ENCODE measurements at regions not wholly inside any gene's neighbourhood (a gene's known extent, or its start where the extent isn't known, plus 50 kb on each side); places are given as distances from the start of the nearest gene placed in this dataset.
"Not testable (repeated sequence)": the region's sequence is repeated elsewhere in the genome, so short reads cannot be mapped to it uniquely, and the experiment has no call there.

- Mint-ChIP-seq H3K9me3 (no peaks in the 10 kb centered on the region), H3K27ac (no peak overlapping the region), H3K36me3 (no peaks in the 10 kb centered on the region)
- no peak for ATAC-seq
- no peak for DNase-seq (ENCODE audit: low spot score in 2 of 2)
Measured at GRCh38 chr3:28125342-28125741, 116.1 kb upstream of the CMC1 start.

DNA sequence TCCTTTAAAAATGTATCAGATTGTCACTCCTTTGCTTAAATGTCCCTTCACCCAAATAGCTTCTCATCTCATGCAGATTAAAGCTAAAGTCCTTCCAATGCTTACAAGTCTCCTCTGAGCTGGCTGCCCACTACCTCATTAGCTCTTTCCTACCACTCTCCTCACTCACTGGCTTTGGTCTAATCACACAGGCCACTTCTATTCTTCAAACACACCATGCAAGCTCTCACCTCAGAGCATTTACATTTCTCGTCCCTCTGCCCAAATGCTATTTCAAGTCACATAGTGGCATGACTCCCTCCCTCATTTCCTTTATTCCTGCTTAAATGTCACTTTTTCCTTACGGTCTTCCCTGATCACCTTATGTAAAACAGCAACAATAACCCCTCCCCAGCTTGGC, 110.6 kb upstream of the CMC1 start:
- ATAC-seq: no peak
- no peaks in the 10 kb centered on the region for H3K36me3 Mint-ChIP-seq
- no peak overlapping the region for H3K27ac Mint-ChIP-seq
- H3K9me3 Mint-ChIP-seq: no peaks in the 10 kb centered on the region
- no peak for DNase-seq (ENCODE audit: low spot score in 2 of 2)

DNA sequence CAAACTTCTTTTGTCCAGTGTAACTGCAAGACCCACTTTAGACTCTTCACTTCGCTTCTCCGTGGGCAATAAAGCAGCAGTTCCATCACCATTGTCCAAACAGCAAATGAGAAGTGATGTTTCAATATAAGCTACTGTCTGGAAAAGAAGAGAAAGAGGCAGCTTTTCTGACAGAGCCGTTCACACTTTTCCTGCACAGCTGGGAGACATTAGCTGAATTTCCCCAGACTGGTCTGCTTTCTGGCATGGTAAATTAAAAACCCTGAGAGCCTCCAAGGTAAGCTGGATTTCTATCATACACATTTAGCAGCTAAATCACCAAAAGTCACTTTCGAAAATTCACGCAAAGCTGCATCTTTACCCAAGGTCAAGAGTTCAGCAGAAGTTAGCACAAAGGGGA, 108.5 kb upstream of the CMC1 start:
- ATAC-seq (no peak), DNase-seq (ENCODE audit: low spot score in 2 of 2) (no peak)
- Mint-ChIP-seq H3K9me3 (no peaks in the 10 kb centered on the region), H3K27ac (no peak overlapping the region), H3K36me3 (no peaks in the 10 kb centered on the region)

DNA sequence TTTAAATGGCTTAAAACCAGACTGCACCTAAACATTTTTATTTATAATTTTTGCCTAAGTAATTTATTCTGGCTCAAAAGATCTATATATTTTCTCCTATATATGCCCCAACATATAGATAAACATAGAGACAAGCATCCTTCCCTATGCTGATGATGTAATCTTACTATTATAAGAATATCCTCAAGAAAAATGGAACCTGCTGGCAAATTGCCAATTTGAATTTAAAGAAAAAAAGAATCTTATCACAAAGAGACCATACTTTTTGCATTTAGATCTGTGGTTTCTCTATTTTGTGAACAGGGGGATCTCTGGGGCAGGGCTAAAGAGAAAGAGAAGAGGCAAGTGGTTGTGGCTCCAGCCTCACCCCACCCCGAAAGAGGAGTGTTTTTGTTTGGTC, 107.2 kb upstream of the CMC1 start:
- no peak overlapping the region for H3K27ac Mint-ChIP-seq
- no peaks in the 10 kb centered on the region for H3K9me3 Mint-ChIP-seq
- ATAC-seq: no peak
- no peak for DNase-seq (ENCODE audit: low spot score in 2 of 2)
- no peaks in the 10 kb centered on the region for H3K36me3 Mint-ChIP-seq

- Mint-ChIP-seq H3K36me3 (no peaks in the 10 kb centered on the region), H3K9me3 (no peaks in the 10 kb centered on the region), H3K27ac (no peak overlapping the region)
- DNase-seq (ENCODE audit: low spot score in 2 of 2) (no peak), ATAC-seq (no peak)
Measured at GRCh38 chr3:28134792-28135375, 106.5 kb upstream of the CMC1 start.

DNA sequence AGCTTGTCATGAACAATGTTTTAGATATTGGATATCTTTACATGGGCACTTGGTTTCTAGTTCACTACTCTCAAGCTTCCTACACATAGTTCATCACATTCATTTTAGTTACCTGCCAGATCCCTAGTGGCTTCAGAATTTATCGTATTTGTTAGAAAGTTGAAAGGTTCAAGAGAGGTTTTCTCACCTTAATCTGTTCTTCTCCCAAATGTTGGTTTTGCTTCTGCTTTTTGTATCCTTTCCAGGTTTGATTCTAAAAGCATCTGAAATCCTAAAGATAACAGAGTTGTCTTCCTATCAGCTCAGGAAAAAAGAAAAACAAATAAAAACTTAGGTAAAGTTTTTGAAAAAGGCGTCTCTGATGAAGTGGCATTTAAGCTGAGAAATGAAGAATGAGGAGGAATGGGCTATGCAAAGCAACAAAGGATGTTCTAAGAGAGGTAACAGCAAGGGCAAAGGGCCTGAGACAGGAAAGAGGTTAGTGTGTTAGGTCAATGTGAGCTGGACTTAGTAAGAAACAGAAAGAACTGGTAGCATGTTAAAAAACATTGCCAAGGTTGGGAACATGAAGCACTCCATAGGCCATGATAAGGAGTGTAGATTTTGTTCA, 104.7 kb upstream of the CMC1 start:
- no peak for ATAC-seq
- no peak for DNase-seq (ENCODE audit: low spot score in 2 of 2)
- Mint-ChIP-seq H3K36me3 (no peaks in the 10 kb centered on the region), H3K9me3 (no peaks in the 10 kb centered on the region), H3K27ac (no peak overlapping the region)

- no peak overlapping the region for H3K27ac Mint-ChIP-seq
- DNase-seq (ENCODE audit: low spot score in 2 of 2) (no peak), ATAC-seq (no peak)
- H3K36me3 Mint-ChIP-seq: no peaks in the 10 kb centered on the region
- H3K9me3 Mint-ChIP-seq: no peaks in the 10 kb centered on the region
Measured at GRCh38 chr3:28138043-28138610, 103.3 kb upstream of the CMC1 start.

- Mint-ChIP-seq H3K27ac (no peak overlapping the region), H3K36me3 (no peaks in the 10 kb centered on the region), H3K9me3 (no peaks in the 10 kb centered on the region)
- DNase-seq (ENCODE audit: low spot score in 2 of 2) (no peak), ATAC-seq (no peak)
Measured at GRCh38 chr3:28139288-28139687, 102.1 kb upstream of the CMC1 start.

DNA sequence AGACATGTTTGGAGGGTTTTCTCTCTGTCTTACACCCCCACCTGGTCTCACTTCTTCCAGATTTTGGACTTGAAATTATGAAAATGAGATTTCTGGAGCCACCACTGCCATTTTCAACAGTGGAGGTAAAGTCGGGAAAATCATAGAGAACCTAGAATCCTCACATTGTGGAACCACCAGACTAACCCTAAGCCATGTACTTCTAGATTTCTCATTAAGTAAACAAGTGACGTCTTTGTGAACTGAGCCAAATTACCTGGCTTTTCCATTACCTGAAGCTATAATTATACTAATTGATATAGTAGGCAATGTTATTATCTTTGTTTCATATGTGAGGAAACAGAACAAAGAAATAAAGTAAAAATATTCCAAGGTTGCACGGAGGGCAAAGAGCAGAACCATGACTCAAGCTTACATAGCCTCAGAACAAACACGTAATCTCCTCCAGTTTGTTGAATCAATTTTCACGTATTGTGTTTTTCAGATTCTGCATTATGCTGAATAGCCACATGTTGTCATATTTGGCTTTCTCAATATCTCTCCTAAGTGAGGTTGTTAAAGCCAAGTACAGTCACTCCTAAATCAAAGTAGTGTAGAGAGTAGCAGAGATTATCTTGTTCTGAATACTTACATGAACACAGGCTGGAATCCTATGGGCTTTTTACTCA, 101.3 kb upstream of the CMC1 start:
- no peak for ATAC-seq
- H3K9me3 Mint-ChIP-seq: no peaks in the 10 kb centered on the region
- H3K36me3 Mint-ChIP-seq: no peaks in the 10 kb centered on the region
- no peak overlapping the region for H3K27ac Mint-ChIP-seq
- no peak for DNase-seq (ENCODE audit: low spot score in 2 of 2)

GRCh38 chr3:28140664-28141063, 100.8 kb upstream of the CMC1 start:
- ATAC-seq (no peak), DNase-seq (ENCODE audit: low spot score in 2 of 2) (no peak)
- Mint-ChIP-seq H3K9me3 (no peaks in the 10 kb centered on the region), H3K36me3 (no peaks in the 10 kb centered on the region), H3K27ac (no peak overlapping the region)

DNA sequence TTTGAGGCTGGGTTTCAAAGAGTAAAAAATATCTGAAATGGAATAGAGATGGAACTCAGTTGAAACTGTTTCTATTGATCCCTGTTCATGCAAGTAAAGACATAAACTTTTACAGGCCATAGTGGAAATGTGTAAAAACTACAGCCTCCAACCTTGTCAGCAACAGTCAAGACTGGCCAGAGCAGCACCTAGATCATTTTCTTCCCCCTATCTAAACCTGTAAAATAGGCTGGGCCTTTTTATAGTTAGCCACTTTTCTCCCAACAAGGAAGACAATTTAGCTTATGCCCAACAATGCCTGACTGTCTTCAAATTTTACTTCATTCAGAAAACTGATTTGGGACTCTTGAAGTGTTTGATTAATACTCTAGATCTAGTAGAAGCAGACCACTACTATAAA, 91.5 kb upstream of the CMC1 start:
- DNase-seq (ENCODE audit: low spot score in 2 of 2) (no peak), ATAC-seq (no peak)
- H3K36me3 Mint-ChIP-seq: no peaks in the 10 kb centered on the region
- H3K9me3 Mint-ChIP-seq: peaks cover 3 to 4% of the 10 kb centered on the region in 2 donors
- no peak overlapping the region for H3K27ac Mint-ChIP-seq

DNA sequence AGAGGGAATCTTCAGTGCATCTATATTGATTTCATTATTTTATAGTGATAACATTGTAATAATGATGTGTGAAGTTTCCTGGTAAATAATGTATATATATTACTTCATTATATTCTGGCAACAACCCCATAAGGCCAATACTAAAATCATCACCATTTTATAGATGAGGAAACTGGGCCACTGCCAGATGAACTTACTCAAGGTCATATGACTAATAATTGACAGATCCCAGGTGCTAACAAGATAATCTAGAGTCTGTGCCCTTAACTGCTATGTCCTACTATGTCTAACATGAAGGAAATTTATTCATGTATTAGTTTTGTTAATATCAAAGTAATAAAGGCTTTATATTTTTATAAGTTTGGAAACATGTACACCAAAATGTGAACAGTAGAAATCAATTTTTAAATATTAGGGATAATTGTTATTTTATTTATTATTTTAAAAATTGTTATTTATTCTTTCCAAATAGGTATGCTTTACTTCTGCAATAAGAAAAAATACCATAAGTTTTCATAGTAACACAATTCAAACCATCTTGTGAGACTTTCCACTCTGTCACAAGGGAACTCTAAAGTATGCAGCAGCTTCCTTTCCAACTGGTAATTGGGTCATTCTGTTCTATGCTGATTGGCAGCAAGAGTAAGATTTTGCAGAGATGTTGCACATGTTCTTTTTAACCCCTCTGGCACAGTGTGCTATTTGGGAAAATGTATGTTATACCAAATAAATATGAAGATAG, 90.8 kb upstream of the CMC1 start:
- Mint-ChIP-seq H3K9me3 (peaks cover 3 to 8% of the 10 kb centered on the region in 2 donors), H3K36me3 (no peaks in the 10 kb centered on the region), H3K27ac (no peak overlapping the region)
- ATAC-seq (no peak), DNase-seq (ENCODE audit: low spot score in 2 of 2) (no peak)

DNA sequence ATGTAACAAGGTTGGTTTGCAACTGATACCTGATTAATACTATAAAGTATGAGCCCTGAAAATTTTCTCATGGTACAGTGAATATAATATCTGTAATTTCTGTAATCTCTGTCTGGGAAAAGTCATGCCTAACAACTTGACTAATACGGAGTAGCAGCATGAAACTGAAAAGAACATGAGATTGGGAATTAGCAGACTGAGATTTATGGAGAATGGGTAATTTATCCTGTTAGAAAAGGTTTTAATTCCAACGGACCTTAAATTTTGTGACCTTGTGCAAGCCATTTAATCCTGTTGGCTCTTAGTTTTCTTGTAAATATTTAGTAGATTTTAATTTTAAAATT, 90.2 kb upstream of the CMC1 start:
- no peak for ATAC-seq
- peaks cover 3 to 12% of the 10 kb centered on the region in 2 donors for H3K9me3 Mint-ChIP-seq
- no peak overlapping the region for H3K27ac Mint-ChIP-seq
- no peak for DNase-seq (ENCODE audit: low spot score in 2 of 2)
- no peaks in the 10 kb centered on the region for H3K36me3 Mint-ChIP-seq

DNA sequence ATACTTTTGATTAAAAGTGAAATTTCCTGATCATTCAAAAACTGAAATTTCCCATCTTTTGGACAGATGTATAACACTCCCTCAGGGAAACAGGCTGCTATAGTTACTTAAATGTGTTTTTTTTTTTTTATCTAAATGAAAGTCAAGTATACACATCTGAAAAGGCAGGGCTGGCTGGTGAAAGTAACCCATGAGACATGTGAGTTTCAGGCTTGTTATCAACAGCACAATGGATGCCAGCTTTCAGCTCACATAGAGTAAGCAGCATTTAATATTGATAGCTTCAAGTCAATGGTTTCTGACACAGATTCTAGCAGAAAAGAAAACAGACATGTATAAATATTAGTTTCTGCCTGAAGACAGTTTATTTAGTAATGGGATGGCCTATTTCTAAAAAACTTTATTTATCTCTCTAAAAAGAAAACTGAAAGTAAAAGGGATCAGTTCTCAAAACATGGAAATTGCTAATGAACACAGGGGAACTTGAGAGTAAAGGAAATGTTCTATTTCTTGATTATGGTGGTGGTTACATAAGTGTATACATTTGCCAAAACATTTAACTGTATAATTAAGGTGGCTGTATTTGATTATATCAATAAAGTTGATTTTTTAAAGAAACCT, 89.7 kb upstream of the CMC1 start:
- ATAC-seq (peak in 1 of 2 donors; percentile 67), DNase-seq (ENCODE audit: low spot score in 2 of 2) (no peak)
- Mint-ChIP-seq H3K36me3 (no peaks in the 10 kb centered on the region), H3K27ac (no peak overlapping the region), H3K9me3 (peaks cover 3 to 12% of the 10 kb centered on the region in 2 donors)

- Mint-ChIP-seq H3K9me3 (peaks cover 8 to 14% of the 10 kb centered on the region in 2 donors), H3K27ac (no peak overlapping the region), H3K36me3 (peaks cover 0 to 6% of the 10 kb centered on the region in 2 donors)
- ATAC-seq (no peak), DNase-seq (ENCODE audit: low spot score in 2 of 2) (no peak)
Measured at GRCh38 chr3:28155631-28156030, 85.8 kb upstream of the CMC1 start.

- peaks cover 8 to 14% of the 10 kb centered on the region in 2 donors for H3K9me3 Mint-ChIP-seq
- ATAC-seq; DNase-seq (ENCODE audit: low spot score in 2 of 2); H3K27ac Mint-ChIP-seq: not testable (repeated sequence)
- peaks cover 0 to 11% of the 10 kb centered on the region in 2 donors for H3K36me3 Mint-ChIP-seq
Measured at GRCh38 chr3:28156599-28156998, 84.8 kb upstream of the CMC1 start.

- Mint-ChIP-seq H3K36me3 (peaks cover 12 to 20% of the 10 kb centered on the region in 2 donors), H3K27ac (peak overlapping the region; percentile 80 to 91), H3K9me3 (peaks cover 9% of the 10 kb centered on the region in 2 donors)
- DNase-seq (ENCODE audit: low spot score in 2 of 2) (no peak), ATAC-seq (peak; percentile 72 to 91)
Measured at GRCh38 chr3:28171962-28172361, 69.5 kb upstream of the CMC1 start.

All from activated naive CD4-positive, alpha-beta T cell treated with anti-CD3 and anti-CD28 coated beads, Interleukin-2, amount 50 U/mL, for 72 hours (primary cell).